ENCODE measurements at regions not wholly inside any gene's neighbourhood (a gene's known extent, or its start where the extent isn't known, plus 50 kb on each side); places are given as distances from the start of the nearest gene placed in this dataset.

- DNase-seq (ENCODE audit: low spot score): peak; percentile 29
Observed at GRCh38 chr12:91622981-91623380, 440.4 kb upstream of the DCN start.

- no peak for DNase-seq (ENCODE audit: low spot score)
Observed at GRCh38 chr12:91622037-91622436, 439.4 kb upstream of the DCN start.

DNA sequence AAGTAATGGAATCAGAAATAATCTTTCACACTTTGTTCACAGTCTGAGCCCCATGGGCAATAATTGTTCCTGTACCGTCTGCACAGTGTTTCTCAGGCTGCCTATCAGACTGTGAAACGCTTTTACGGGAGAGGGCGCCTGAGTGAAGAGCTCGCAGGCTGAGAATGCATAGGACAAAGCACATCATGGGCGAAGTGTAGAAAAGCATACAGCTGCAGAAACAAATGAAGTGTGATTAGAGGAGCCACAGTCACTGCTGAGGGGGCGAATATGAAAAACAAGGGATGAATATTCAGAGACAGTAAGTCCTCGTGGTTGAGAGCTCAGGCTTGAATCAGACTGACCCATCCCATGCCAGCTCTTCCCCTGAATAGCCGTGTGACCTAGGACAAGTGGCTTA, 438.4 kb upstream of the DCN start:
- DNase-seq (ENCODE audit: low spot score): peak; percentile 75

DNA sequence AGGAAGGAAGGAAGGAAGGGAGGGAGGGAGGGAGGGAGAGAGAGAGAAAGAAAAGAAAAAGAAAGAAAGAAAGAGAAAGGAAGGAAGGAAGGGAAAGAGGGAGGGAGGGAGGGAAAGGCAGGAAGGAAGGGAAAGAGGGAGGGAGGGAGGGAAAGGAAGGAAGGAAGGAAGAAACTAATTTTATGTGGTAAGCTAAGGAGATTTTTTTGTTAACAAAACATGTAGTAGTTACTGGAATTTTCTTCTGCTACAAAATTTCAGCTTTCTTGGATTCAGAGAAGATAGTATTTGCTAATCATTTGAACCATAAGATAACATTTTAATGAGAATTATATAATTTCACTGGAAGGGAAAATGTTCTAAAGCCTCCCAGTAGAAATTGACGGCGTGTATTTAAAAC, 437.8 kb upstream of the DCN start:
- no peak for DNase-seq (ENCODE audit: low spot score)

DNA sequence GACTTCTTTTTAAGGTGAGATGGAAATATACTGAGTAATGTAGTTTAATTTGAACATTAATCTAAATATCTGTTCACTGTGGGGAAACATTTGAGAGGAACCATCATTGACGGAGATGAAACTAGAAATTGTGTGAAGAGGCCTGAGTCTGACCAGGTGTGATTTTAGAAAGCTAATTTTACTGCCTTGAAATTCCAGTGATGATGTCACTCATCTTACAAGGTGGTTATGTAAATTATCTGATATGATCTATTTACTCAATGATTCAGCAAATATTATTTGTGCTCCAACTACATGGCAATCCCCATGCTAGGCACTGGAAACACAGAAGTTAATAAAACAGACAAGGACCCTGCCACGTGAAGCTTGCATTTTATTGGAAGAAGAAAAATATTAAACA, 435.7 kb upstream of the DCN start:
- no peak for DNase-seq (ENCODE audit: low spot score)

DNA sequence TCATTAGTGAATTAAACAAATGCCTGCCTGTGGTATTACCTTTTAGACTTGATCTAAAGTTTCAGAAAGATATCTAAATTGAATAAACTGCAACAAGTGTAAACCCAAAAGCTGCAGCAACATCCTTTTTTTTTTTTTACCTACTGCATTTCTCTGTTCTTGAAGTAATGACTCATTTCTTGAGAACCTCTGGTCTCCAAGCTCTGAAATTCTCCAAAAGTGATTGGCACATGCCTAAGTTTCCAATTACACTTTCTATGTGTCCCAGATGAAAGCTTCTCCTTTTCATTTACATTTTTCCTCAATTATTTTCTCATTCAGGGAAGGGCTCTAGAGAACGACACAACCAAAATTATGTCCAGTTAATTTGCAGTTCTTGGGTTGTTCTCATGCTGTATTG, 435.2 kb upstream of the DCN start:
- no peak for DNase-seq (ENCODE audit: low spot score)

GRCh38 chr12:91616416-91616815, 433.8 kb upstream of the DCN start:
- DNase-seq (ENCODE audit: low spot score): no peak

DNA sequence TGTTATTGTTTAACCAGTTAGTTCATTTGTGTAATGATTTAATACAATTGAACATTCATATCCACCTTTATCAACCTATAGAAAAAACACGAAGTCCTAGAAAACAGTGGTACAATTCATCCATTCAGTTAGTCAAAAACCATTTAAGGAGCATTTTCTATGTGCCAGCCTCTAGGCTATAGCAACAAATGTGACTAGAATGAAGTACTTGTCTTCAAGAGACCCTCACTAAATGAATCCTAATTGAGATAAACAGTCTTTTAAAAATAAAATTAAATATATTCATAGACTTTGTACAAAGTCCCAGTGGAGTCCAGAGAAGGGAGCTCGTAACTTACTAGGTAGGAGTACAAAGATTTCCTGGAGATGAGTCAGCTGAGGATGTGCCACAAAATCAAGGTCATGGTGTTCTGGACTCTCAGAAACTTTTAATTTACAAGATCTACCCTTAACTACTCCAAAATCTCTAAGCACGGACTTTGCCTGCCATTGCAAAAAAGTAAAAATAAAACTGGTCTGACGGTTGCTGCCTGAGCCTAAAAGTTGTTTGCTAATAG, 430.7 kb upstream of the DCN start:
- no peak for DNase-seq (ENCODE audit: low spot score)

DNA sequence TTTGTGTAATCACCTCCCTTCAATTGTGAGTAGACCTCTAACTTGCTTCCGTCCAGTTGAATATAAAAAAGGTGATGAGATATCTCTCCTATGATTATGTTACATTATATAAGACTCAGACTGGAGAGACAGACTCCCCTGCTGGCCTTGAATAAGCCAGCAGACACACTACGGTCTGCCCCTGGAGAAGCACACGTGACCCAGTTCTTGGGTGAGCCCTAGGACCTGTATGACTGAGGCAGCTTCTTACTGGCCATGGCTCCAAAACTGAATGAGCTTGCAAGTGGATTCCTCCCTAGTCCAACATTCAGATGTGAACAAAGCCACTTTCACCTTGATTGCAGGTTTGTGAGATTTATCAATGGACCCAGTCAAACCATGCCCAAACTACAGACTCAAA, 427.9 kb upstream of the DCN start:
- no peak for DNase-seq (ENCODE audit: low spot score)

DNA sequence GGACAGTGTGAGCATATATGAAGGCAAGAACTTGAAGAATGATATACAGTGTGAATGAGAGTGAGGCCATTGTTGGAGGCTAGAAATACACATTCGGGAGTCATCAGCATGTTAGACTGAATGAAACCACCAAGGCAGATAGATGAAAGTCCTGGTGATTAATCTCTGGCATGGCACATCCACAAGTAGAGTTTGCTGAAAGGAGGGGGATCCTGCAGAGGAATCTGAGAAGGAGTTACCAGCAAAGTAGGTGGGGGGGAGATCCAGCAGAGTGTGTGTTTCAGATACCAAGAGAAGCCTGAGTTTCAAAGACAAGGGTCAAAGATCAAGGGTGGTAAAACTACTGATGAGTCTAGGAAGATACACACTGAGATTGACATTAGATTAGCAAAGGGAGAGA, 426.7 kb upstream of the DCN start:
- DNase-seq (ENCODE audit: low spot score): no peak

- DNase-seq (ENCODE audit: low spot score): no peak
Observed at GRCh38 chr12:91608542-91608941, 425.9 kb upstream of the DCN start.

GRCh38 chr12:91606662-91607377, 424.2 kb upstream of the DCN start:
- no peak for DNase-seq (ENCODE audit: low spot score)

- no peak for DNase-seq (ENCODE audit: low spot score)
Observed at GRCh38 chr12:91604897-91605296, 422.3 kb upstream of the DCN start.

DNA sequence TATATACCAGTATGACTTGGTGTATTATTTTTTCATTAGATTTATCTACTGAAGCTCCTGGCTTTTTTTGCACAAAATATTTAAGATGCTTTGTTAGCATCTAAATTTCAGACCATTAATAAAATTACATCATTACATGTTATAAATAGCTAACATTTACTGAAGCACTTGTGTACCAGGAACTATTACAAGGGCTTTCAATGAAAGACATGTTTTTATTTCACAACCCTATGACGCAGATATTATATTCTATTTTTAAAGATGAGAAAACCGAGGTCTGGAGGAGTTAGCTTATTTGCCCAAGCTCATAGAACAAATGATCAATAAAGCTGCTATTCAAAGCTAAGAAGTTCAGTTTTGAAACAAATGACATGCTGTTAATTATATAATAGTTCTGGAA, 420.4 kb upstream of the DCN start:
- no peak for DNase-seq (ENCODE audit: low spot score)

DNA sequence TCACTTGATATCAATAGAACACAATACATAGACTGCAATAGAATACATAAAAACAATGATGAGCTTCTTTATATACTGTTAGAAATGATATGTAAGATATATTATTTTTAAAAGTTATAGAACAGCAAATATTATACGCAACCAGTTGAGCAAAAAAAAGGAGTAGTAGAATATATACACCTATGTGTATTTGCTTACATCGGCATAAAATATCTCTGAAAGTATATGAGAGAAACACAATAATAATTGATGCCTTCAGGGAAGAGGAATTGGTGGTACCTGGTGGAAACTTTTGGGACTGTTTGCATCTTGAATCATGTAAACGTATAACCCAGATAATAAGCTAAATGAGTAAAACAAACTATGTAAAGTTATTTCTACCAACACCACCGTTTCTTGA, 418.4 kb upstream of the DCN start:
- DNase-seq (ENCODE audit: low spot score): no peak

GRCh38 chr12:91594715-91595114, 412.1 kb upstream of the DCN start:
- DNase-seq (ENCODE audit: low spot score): no peak

GRCh38 chr12:91591639-91591987, 409.0 kb upstream of the DCN start:
- no peak for DNase-seq (ENCODE audit: low spot score)

DNA sequence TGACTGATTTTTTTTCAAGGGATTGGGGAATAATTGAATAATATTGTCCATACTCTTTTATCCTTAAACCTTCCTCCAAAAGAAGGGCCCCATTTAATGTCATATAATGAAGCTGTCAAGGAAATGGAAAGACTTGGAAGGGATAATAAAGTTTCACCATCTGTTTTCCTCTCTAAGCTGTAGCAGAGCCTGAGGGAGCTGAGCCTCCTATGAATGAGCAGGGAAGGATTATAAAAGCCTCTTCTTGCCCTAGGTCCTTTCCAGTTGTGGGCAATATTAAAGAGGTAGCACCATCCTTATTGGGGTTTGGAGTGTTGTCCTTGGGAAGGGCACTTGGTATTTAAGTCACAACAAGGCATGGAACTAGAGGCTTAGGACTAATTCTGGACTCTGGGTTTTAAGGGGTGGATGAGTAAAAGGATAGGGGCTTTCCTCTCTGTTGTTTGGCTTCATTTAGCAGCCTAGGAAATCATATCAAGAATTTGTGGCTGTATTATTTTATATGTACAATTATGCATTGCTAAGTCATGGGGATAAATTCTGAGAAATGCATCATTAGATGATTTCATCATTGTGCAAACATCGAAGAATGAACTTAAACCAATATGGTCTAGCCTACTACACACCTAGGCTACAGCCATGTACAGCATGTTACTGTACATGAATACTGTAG, 408.5 kb upstream of the DCN start:
- DNase-seq (ENCODE audit: low spot score): no peak

DNA sequence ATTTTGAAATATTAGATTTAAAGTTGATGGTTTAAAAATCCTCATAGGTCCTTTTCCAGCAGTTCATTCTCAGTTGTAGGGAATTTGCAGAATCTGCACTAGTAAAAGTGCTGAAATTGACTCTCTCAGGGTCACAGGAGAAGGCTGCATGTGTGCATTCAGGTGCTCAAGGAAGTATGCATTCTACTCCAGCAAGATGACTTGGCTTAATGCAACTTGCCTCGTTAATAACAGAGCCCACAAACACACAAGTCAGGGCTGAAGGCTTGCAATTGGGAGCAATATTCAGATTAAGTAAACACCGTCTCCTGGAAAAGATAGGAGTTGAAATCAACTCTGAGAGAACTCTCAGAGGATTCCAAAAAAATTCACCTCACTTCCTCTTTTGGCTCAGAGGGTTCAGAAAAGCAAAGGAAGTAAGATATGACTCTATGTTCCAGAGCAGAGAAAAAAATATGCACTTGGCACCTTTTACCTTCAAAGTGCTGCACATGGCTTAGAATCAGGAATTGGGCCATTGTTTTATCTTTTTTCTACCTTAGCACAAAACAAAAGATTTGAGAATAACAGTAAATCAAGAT, 406.3 kb upstream of the DCN start:
- no peak for DNase-seq (ENCODE audit: low spot score)

DNA sequence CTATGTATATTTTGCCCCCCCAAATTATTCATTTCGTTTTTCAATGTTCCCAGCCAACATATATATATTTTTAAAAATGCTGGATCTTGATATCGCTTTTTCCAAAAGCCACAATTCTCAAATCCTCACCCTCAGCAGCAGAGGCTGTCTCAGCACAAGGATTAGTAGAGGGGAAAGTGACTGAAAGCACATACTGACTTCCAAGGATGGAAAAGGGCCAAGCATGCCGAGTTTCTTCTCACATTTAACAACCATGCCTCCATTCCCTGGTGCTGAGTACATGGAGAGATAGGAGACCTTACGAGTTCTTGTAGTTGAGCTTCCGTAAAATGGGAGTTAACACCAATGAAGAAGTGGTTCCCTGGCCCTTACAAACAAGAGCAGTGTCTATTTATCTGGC, 403.4 kb upstream of the DCN start:
- no peak for DNase-seq (ENCODE audit: low spot score)

DNA sequence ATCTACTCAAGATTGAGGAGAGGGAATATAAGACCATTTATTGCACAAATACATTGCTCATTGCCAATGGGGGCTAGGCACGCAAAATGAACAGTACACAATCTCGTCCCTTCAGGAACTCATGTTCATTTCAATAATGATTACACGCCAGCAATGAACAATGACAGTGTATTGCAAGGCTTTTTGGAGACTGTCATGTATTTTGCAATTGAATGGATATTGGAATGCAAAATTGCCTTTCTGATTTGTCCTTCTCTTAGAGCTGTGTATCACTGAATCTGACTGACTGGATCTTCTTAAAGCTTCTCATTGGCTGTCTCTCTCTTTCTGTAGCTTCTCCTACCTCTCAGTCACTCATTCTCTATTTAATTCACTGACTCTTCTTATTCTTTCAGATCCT, 400.2 kb upstream of the DCN start:
- DNase-seq (ENCODE audit: low spot score): no peak

DNA sequence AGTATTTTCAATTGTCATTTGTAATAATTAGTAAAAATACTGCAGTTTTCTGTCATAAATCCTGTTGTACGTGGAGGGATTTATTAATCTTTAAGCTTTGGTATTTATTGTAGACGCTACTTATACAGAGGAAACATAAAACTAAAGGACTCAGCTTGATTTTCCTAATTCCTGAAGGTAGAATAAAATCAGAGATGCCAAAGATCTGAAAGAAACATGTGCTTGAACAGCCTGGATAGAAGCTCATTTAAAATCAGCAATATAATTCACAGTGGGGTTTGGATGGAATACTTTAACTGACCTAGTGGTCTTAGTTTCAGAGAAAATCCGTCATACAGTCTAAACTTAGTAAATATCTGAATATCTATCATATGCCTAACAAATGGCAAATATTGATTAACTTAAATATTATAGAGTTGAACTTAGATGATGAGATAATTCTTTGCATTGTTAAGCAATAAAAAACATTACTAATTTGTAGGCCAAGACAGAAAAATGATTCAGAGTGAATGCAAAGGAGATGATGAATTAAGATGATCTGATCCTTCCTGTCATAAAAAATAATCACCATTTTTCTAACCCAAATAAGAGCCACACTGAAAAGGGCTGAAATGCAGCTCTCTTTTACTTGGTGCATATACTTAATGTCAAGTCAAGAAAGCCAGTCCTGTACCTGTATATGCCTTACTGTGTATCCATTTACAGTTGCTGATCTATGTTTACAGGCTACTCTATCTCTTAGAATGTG, 397.1 kb upstream of the DCN start:
- DNase-seq (ENCODE audit: low spot score): no peak
